ENCODE measurements at regions not wholly inside any gene's neighbourhood (a gene's known extent, or its start where the extent isn't known, plus 50 kb on each side); places are given as distances from the start of the nearest gene placed in this dataset.

- TF ChIP-seq, protein P1, sequence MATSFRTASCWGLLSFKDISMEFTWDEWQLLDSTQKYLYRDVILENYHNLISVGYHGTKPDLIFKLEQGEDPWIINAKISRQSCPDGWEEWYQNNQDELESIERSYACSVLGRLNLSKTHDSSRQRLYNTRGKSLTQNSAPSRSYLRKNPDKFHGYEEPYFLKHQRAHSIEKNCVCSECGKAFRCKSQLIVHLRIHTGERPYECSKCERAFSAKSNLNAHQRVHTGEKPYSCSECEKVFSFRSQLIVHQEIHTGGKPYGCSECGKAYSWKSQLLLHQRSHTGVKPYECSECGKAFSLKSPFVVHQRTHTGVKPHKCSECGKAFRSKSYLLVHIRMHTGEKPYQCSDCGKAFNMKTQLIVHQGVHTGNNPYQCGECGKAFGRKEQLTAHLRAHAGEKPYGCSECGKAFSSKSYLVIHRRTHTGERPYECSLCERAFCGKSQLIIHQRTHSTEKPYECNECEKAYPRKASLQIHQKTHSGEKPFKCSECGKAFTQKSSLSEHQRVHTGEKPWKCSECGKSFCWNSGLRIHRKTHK (tag by site-specific recombination; IDR thresholded peaks at IDR 0.05): no peak
Observed at GRCh38 chr2:19776941-19777514, 124.8 kb downstream of the TTC32 start (continued).

DNA sequence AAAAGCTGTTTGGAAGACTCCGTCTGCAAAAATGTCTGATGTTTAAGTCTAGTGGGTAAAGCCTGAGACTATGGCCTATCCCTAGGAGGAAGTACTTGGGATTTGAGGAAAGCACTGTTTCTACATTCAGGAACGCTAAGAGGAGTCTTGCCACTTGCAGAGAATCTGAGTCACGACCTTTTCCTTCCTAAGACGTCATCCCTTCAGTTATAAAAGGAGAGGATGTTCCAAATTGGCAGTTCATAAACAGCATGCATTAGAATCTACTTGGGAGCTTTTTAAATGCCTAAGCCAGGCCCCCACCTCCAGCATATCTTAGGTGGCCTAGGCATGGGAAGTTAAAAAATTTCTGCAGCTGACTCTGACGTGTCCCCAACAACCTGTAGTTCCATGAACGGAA lies 125.9 kb downstream of the TTC32 start:
- TF ChIP-seq ZNF292 (tag by site-specific recombination; IDR thresholded peaks at IDR 0.05; ENCODE audit: borderline replicate concordance, low read depth): no peak
- no peak for TF ChIP-seq ZNF138 (tag by site-specific recombination; IDR thresholded peaks at IDR 0.05; ENCODE audit: borderline replicate concordance)
- no peak for TF ChIP-seq ZNF473 (tag by site-specific recombination; IDR thresholded peaks at IDR 0.05)
- no peak for TF ChIP-seq KLF9 (tag by site-specific recombination; IDR thresholded peaks at IDR 0.05; ENCODE audit: low read depth)
- TF ChIP-seq ZNF112 (tag by site-specific recombination; IDR thresholded peaks at IDR 0.05): no peak
- TF ChIP-seq ZNF174 (tag by site-specific recombination; IDR thresholded peaks at IDR 0.05): no peak
- no peak for TF ChIP-seq KLF10 (tag by site-specific recombination; IDR thresholded peaks at IDR 0.05)
- no peak for TF ChIP-seq ZNF514 (tag by site-specific recombination; IDR thresholded peaks at IDR 0.05)
- ChIA-PET CTCF (interaction anchor here (0.8 kb wide), 1 partner anchor 88 kb away, joined by 4 read pairs; no protein-coding TSS in a partner anchor), POLR2A (no interaction called here)
- Histone ChIP-seq H3K4me3 (ENCODE audit: low read depth, low read length) (no peak overlapping the region), H3K9me3 (ENCODE audit: control insufficient read depth, insufficient read depth, low read depth, low read length) (no peaks in the 10 kb centered on the region), H3K4me1 (ENCODE audit: control insufficient read depth, insufficient read depth, low read length) (peaks cover 8% of the 10 kb centered on the region), H3K36me3 (ENCODE audit: control insufficient read depth in 2 of 2, insufficient read depth in 1 of 2, low read length in 2 of 2) (no peaks in the 10 kb centered on the region), H3K27ac (ENCODE audit: extremely low read depth, low read depth, low read length) (no peak overlapping the region)

GRCh38 chr2:19775315-19775714 lies 126.5 kb downstream of the TTC32 start:
- ChIA-PET CTCF (no interaction called here), POLR2A (interaction anchor here (1.1 kb wide), 1 partner anchor 276 kb away, joined by 3 read pairs; the partner anchor contains the start of gene LAPTM4A)
- Histone ChIP-seq H3K4me3 (ENCODE audit: low read depth, low read length) (no peak overlapping the region), H3K36me3 (ENCODE audit: control insufficient read depth in 2 of 2, insufficient read depth in 1 of 2, low read length in 2 of 2) (no peaks in the 10 kb centered on the region), H3K9me3 (ENCODE audit: control insufficient read depth, insufficient read depth, low read depth, low read length) (no peaks in the 10 kb centered on the region), H3K27ac (ENCODE audit: extremely low read depth, low read depth, low read length) (no peak overlapping the region), H3K4me1 (ENCODE audit: control insufficient read depth, insufficient read depth, low read length) (peaks cover 8% of the 10 kb centered on the region)
- no peak for TF ChIP-seq ZBTB26 (tag by site-specific recombination; optimal IDR thresholded peaks at IDR 0.05)
- no peak for TF ChIP-seq ZNF488 (tag by site-specific recombination; IDR thresholded peaks at IDR 0.05)
- TF ChIP-seq, protein P2, sequence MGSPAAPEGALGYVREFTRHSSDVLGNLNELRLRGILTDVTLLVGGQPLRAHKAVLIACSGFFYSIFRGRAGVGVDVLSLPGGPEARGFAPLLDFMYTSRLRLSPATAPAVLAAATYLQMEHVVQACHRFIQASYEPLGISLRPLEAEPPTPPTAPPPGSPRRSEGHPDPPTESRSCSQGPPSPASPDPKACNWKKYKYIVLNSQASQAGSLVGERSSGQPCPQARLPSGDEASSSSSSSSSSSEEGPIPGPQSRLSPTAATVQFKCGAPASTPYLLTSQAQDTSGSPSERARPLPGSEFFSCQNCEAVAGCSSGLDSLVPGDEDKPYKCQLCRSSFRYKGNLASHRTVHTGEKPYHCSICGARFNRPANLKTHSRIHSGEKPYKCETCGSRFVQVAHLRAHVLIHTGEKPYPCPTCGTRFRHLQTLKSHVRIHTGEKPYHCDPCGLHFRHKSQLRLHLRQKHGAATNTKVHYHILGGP (tag by site-specific recombination; IDR thresholded peaks at IDR 0.05): no peak
- TF ChIP-seq SETDB1 (IDR thresholded peaks at IDR 0.05; ENCODE audit: insufficient read length, low read length): no peak
- no peak for TF ChIP-seq ZNF513 (tag by site-specific recombination; IDR thresholded peaks at IDR 0.05)
- TF ChIP-seq, protein P3, sequence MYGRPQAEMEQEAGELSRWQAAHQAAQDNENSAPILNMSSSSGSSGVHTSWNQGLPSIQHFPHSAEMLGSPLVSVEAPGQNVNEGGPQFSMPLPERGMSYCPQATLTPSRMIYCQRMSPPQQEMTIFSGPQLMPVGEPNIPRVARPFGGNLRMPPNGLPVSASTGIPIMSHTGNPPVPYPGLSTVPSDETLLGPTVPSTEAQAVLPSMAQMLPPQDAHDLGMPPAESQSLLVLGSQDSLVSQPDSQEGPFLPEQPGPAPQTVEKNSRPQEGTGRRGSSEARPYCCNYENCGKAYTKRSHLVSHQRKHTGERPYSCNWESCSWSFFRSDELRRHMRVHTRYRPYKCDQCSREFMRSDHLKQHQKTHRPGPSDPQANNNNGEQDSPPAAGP (tag by site-specific recombination; IDR thresholded peaks at IDR 0.05): no peak
- no peak for TF ChIP-seq ZNF350 (tag by site-specific recombination; IDR thresholded peaks at IDR 0.05)
- TF ChIP-seq ZNF544 (tag by site-specific recombination; IDR thresholded peaks at IDR 0.05): no peak
- no peak for TF ChIP-seq ZNF521 (tag by site-specific recombination; IDR thresholded peaks at IDR 0.05)
- TF ChIP-seq ZSCAN4 (tag by site-specific recombination; IDR thresholded peaks at IDR 0.05): no peak
- TF ChIP-seq, protein P4, sequence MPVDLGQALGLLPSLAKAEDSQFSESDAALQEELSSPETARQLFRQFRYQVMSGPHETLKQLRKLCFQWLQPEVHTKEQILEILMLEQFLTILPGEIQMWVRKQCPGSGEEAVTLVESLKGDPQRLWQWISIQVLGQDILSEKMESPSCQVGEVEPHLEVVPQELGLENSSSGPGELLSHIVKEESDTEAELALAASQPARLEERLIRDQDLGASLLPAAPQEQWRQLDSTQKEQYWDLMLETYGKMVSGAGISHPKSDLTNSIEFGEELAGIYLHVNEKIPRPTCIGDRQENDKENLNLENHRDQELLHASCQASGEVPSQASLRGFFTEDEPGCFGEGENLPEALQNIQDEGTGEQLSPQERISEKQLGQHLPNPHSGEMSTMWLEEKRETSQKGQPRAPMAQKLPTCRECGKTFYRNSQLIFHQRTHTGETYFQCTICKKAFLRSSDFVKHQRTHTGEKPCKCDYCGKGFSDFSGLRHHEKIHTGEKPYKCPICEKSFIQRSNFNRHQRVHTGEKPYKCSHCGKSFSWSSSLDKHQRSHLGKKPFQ (tag by site-specific recombination; IDR thresholded peaks at IDR 0.05): no peak
- no peak for TF ChIP-seq ZNF354C (tag by site-specific recombination; IDR thresholded peaks at IDR 0.05; ENCODE audit: borderline replicate concordance, low read depth)
- TF ChIP-seq ZNF776 (tag by site-specific recombination; IDR thresholded peaks at IDR 0.05; ENCODE audit: borderline replicate concordance): no peak
- no peak for TF ChIP-seq KLF16 (tag by site-specific recombination; IDR thresholded peaks at IDR 0.05)
